GM12872 (cell line): ENCODE measurements at regions not wholly inside any gene's neighbourhood (a gene's known extent, or its start where the extent isn't known, plus 50 kb on each side); places are given as distances from the start of the nearest gene placed in this dataset.

Experiments used
- CTCF ChIP-seq: IDR thresholded peaks from 3 replicates; pipeline ENCODE4 v1.5.1; 2011; ENCODE audit warnings: low read depth, mild to moderate bottlenecking, low read length, moderate library complexity; ENCODE audit not compliant: insufficient read depth

GRCh38 chr2:147792966-147793617 is 51.7 kb upstream of the ACVR2A start:
- no peak for TF ChIP-seq CTCF

- no peak for TF ChIP-seq CTCF
Observed at GRCh38 chr2:147790580-147790979, 54.2 kb upstream of the ACVR2A start.

- no peak for TF ChIP-seq CTCF
Observed at GRCh38 chr2:147789720-147790119, 55.1 kb upstream of the ACVR2A start.

- TF ChIP-seq CTCF, result no peak
Observed at GRCh38 chr2:147789287-147789686, 55.5 kb upstream of the ACVR2A start.

GRCh38 chr2:147782141-147782930 is 62.5 kb upstream of the ACVR2A start:
- no peak for TF ChIP-seq CTCF

GRCh38 chr2:147779440-147779839 is 65.4 kb upstream of the ACVR2A start:
- no peak for TF ChIP-seq CTCF

GRCh38 chr2:147777394-147777793 is 67.4 kb upstream of the ACVR2A start:
- no peak for TF ChIP-seq CTCF
